HG03457 (cell line): ENCODE measurements at regions not wholly inside any gene's neighbourhood (a gene's known extent, or its start where the extent isn't known, plus 50 kb on each side); places are given as distances from the start of the nearest gene placed in this dataset.
"Not testable (repeated sequence)": the region's sequence is repeated elsewhere in the genome, so short reads cannot be mapped to it uniquely, and the experiment has no call there.

Source experiments
- ATAC-seq: cut with Tn5 transposase; IDR thresholded peaks from one replicate; pipeline ENCODE4 v1.9.1; 2021; ENCODE audit warnings: moderate number of reproducible peaks; ENCODE audit not compliant: unreplicated experiment

DNA sequence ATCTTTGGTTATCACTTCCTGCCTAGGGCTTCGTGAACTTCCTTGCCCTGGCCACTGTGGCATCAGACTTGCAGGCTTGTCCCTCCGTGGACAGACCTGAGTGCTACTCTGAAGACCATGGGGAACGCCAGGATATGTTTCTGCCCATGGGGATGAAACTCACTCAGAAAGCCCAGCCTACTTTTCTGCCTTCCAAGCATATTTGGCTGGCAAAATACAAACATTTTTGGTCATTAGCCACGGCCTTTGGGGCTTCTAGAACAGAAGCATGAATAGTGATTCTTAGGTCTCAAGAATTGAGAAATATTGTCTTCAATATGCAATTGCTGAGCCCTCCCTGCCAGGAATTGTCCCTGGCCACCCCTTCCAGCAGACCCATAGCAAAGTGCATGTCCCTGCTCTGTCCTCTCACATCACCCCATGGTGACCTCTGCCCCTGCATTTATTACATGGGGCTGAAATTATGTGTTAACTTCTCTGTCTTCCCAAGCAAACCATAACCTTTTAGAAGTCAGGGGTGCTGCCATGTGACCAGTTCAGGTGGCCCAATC lies 152.4 kb downstream of the OSR1 start:
- no peak for ATAC-seq

DNA sequence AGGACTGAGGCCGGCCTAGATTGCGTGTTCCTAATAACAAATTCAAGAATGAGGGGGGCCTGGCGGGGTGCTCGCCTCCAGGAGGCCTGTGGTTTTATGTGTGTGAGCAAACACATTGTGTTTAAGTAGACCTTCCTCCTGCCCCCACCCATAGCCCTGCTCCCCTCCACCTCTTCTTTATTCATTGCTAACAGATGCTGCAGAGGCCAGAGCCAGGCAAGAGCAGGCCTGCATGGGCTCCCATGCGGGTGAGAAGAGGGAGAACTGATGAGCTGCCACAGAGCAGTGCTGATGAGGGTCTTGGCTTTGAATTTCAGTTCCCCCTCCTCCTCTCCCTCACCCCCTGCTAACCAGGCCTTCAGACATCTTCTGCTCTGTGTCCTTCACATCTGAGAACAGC lies 154.6 kb downstream of the OSR1 start:
- ATAC-seq = no peak

DNA sequence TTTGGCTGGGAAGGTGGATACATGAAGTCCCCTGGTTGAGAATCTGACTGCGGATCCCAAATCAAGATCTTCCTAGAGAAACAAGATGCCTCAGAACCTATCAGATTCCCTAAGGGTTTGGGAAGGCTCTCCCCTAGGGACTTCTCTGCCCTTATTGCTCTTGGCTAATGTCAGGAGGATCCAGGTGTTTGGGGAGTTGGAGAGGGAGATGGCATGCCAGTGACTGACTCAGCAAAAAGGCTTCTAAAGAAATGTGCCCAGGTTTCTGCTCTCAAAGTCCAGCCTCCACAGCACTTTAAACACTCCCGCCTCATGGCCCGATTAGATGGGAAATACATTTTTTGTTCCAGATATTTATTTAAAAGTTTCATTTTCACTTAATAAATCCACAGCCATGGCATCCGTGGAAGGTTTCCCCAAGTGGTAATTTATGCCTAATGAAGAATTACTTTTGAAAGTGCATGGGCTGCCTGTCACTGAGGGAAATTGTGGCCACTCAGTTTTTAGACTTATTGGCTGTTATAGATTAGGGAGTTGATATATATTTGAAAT lies 156.4 kb downstream of the OSR1 start:
- no peak for ATAC-seq

DNA sequence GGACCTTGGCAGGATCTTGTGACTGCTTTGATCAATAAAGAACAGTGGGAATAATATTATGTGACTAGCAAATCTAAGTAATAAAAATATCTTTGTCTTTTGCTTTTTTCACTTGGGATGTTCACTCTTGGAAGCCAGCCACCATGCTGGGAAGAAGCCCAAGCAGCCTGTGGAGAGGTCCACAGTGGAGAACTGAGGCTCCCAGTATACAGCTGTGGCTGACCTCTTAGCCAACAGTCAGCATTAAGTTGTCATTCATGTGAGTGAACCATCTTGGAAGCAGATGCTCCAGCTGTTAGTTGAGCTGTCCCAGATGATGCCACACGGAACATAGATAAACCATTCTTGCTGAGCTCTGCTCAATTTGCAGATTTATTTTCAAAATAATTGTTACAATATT lies 160.0 kb downstream of the OSR1 start:
- no peak for ATAC-seq

DNA sequence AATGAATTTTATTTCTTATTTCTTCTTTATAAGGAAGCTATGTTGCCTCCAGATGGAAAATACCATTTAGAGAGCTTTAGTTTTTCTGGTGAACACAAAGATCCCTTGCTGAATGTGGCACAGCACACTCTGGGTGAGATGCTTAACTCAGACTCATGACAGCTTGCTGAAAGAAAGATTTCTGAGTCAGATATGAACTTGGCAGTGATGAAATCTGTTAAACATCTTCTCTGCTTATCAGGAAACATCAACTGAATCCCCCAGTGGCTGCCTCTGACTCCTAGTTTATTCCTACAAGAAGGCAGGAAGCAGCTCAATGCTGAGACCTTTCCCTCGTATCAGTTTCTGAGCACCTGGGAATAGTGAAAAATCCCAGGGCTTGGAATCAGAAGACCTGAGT lies 162.8 kb downstream of the OSR1 start:
- no peak for ATAC-seq

DNA sequence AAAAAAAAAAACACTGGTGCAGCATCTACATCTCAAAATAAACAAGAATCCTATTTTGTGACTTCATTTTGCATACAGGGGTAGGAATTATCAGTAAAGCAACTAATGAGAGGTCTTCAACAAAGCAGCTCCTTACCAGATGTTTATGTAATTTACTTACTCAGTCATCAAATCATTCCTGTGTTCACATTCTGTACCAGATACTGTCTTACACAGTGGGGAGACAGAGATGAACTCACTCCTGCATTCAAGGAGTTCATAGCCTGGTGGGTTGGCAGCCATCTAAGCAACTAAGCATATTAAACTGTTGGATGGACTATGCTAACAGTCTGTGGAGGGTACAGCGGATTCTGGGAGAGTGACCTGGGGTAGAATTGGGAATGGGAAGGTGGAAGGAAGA lies 169.0 kb downstream of the OSR1 start:
- no peak for ATAC-seq

DNA sequence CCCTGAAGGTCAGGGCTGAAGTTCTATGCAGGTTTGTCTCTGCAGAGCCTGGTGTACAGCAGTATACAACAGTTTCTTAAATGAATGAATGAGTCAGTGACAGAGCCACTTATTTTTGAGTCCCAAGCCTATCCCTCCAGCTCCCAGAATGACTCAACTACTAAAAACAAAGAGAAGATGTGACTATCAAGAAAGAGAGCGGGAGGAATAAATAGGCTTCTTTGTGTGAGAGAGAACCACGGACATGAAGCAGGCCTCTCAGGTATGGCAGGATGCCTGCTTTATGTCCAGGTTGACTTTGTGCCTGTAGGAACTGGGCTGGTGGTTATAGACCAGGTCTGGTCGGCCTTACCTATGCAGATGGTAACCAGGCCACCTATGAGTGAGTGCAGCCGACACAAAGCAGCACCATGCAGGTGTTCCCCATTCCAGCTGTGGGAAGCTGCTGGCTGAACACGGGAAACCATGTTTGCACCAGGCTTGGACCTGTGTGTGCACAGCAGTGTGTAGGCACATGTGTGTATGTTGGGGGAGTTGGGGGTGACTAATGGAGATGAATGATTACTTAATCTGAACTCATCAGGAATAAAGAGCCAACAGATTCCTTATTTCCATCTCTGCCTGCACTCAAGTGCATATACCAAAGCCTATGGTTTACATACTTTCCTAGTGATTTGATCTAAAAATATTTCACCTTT lies 171.0 kb downstream of the OSR1 start:
- no peak for ATAC-seq

DNA sequence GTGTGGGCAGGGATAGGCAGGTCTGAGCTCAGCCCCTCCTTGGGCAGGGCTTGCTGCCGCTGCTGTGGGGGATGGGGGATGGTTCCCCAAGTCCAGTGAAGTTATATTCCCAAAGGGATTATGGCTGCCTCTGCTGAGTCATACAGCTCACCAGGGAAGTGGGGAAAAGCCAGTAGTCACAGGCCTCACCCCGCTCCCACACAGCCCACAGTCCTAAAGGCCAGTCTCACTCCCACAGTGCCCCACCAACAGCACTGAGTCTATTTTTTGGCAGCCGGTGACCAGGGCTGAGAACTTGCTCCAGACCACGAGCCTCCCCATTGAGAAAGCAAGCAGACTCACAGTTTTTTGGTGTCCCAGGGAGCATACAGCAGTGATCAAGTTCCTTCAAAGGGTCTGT lies 173.3 kb downstream of the OSR1 start:
- no peak for ATAC-seq

DNA sequence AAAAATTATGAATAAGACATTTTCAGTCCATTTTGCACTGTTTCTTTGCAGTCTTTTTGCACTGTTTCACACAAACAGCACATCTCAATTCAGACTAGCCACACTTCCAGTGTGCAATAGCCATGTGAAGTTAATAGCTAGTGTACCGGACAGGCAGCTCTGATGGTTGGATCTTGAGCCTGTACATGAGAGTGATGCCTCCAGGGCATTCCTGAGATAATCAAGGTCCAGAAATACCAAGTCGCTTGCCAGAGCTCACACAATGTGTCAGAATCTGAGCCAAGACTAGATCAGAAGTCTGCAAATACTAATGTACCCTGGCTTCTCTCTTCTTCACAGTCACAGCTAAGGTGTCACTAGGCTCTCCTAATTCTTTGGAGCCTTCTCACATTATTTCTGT lies 180.2 kb downstream of the OSR1 start:
- no peak for ATAC-seq

DNA sequence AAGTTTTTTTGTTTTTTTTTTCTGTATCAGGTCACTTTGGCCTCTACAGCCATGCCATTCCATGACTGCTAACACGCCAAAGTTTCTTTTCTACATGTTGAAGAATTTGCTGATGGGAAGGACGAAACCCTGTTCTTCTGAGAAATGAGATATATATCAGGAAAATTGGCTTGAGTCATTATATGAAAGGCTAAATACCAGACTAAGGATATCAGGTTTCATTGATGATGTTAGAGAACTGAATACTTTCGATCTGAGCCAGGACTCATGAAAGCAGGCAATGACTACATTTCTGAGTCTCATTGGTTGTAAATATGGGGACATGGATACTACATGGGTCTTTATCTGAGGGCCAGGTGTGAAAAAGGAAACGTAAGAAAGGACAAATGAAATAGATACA lies 181.4 kb downstream of the OSR1 start:
- no peak for ATAC-seq

DNA sequence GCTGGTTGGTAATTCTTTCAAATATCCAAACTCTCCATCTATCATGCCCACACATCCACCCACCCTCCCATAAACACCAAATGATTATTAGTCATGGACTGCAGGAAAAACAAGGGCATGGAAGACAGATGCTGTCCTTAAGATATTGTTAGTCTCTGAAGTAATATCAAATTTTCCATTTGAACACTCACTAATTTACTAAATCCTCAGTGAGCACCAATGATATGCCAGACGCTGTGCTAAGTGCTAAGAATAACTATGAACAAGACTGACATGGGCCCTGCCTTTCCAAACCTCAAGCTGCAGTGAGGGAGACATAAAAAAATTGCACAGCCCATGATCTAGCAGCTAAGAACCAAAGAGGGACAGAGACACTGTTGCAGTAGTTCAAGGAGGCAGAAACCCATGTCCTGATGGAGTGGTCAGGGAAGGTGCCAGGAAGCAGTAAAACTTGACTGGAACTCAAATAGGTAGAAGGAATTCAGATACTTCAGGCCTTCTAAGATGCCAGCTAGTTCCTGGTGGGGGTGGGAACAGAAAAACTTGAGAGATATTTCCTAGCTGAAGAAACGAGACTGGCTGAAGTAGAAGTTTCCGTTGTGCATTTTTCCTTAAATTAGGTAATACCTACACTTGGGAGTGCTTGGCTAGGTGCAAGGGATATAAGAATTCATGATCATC lies 182.1 kb downstream of the OSR1 start:
- ATAC-seq = no peak

DNA sequence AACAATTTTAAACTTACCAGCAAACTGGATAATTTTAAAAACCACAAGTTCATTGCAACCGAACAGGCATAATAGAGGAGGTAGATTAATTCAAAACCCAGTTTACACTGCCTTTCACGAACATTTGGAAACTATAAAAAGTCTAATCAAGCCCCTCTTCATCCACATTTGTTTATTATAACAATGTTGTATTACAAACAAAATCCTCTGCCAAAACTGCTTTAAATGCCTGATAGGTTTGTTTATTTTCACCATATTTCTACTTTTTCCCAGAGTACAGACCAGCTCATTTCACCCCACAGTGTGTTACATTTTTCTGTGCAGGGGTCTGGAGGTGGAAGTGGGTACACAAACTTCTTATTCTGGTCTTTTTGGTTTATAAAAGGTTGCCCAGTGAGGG lies 184.2 kb downstream of the OSR1 start:
- no peak for ATAC-seq

DNA sequence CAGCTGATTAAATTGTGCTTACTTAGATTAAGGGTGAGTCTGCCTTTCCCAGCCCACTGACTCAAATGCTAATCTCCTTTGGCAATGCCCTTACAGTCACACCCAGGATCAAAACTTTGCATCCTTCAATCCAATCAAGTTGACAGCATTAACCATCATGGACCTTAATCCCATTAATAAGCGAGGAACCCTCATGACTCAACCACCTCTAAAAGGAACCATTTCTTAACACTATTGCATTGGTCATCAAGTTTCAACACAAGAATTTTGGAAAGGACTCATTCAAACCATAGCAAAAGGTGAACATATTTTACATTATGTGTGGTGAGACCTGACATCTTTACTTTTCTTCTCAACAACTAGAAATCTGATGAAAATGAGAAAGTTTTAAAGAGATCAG lies 187.0 kb downstream of the OSR1 start:
- no peak for ATAC-seq

DNA sequence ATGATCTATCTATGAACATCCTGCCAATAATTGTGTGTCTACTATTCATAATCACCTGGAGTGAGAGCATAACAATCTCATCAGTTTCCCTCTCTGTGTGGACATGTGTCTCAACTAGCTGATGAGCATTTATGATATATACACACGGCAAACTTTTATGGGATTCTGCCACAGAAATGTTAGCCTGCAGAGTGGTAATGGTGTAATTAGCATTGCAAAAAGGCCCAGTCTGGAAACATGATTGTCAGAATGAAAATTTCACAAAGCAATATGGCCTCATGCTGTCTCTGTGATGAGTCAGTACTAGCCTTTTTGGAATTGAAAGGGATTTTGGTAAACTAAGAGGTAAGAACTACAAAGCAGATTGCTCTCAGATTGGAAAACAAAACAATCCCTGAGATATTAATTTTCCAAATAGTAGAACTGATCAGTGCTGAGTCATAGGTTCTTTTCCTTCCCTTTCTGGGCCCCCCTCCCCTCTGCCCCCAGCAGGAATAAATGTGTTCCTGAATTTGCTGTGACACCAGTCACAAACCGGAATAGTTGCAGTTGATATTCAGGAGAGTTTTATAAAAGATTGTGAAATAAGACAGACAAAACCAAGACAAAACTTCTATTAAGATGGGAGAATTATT lies 189.2 kb downstream of the OSR1 start:
- no peak for ATAC-seq

DNA sequence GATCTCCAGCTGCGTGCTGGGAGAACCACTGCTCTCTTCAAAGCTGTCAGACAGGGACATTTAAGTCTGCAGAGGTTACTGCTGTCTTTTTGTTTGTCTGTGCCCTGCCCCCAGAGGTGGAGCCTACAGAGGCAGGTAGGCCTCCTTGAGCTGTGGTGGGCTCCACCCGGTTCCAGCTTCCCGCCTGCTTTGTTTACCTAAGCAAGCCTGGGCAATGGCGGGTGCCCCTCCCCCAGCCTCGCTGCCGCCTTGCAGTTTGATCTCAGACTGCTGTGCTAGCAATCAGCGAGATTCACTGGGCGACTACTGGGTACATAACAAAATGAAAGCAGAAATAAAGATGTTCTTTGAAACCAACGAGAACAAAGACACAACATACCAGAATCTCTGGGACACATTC lies 194.3 kb downstream of the OSR1 start:
- ATAC-seq = not testable (repeated sequence)

DNA sequence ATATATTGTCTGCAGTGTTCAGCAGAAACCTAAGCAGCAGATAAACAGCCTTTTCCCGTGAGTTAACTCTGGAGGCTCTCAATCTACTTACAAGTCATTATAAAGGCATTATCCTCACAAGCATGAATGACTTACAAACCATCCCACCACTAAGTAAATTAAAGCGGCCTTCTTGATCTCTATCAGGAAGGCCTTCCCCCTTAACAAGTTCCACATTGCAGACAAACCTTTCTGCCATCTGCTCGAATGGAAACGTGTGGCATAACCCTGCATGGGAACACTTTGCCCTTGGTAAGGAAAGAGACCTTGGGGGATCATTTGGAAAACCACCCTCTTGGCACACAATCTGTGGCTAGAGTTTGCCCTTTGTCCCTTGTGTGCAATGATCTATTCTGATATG lies 199.5 kb downstream of the OSR1 start:
- no peak for ATAC-seq

DNA sequence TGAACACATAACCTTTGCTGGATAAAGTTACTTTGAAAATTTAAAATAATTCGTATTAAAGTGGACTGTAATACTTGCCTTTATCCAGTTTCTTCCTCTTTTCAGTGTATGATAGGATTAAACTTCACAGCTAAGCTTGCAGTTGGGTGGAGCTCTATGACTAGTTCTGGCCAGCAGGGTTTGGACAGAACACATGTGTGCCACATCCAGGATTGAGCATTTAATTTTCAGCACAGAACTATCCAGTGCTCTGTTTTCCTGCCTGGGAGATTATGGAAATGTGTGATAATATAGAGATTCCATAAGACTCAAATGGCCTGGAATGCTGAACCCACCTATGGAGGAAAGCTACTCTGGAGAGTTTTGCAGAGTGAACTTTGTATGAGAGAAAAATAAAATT lies 200.2 kb downstream of the OSR1 start:
- ATAC-seq = no peak

DNA sequence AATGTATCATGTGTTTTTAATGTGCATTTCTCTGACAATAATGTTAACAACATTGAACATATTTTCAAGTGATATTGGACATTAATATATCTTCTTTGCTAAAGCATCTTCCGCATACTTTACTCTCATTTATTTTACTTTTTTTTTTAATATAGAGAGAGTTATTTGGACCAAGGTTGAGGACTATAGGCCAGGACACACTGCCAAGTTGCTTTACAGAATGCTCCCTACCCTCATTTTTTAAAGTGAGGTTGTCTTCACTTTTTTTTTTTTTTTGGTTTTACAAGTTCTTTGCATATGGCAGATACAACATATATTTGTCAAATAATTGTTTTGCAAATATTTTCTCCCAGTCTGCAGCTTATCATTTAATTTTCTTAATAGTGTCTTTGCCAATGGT lies 201.8 kb downstream of the OSR1 start:
- no peak for ATAC-seq

DNA sequence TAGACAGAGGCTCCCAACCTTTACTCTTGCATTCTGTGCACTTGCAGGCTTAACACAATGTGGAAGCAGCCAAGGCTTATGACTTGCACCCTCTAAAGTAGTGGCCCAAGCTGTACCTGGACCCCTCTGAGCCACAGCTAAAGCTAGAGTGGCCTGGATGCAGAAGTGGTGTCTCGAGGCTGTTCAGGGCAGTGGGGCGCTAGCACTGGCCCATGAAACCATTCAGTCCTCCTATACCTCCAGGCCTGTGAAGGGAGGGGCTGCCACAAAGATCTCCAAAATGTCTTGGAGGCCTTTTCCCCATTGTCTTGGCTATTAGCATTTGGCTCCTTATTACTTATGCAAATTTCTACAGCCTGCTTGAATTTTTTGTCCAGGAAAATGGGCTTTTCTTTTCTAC lies 207.7 kb downstream of the OSR1 start:
- ATAC-seq = no peak

DNA sequence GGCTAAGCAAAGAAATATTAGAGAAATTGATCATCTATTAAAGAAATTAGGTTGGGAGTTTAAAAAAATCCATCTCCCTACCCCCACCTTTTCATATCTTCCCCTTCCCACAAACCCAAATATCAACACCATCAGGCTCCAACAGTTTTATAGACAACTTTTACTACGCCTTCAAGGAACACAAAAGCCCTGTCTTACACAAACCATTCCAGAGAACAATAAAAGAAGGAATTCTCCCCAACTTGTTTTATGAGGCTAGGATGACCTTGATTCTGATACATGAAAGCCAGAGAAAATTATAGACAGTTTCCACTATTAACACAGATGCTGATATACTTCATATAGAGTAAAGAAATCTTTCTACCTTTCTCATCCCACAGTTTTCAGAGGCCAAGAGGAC lies 211.6 kb downstream of the OSR1 start:
- ATAC-seq = no peak

DNA sequence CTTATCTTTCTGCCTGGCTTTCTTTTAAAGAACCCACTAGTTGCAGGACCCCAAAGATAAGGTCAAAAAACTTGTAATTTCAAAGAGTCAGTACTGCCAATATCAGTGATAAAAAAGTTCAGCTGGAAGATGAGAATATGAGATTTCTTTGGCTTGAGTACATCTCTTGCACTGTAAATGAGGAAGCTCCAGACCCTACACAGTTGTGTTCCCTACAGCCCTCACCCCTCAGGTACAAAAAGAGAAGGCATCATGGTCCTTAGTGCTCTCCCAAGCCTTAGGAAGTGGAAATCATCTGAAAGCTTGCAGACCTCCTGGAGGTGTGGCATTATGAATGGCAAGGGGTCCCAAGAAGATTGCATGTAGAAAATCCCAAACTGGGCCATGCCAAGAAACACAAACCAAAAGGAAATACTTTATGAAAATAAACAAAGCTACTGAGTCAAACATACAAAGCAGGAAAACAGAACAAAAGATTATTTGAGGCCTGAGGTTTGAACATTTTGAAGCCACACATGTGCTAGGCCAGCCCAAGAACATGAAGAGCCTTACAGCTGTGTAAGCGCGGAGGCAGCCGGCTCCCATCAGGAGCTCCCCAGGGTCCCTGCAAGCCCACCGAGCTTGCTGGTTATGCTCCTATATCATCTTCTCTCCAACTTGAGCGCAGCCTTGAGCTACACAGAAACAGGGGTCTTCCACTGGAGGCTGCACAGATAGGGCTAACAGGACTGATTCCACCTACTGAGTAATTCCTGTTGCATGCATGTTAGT lies 217.0 kb downstream of the OSR1 start:
- ATAC-seq = no peak
